GM12878 (cell line): ENCODE measurements at regions not wholly inside any gene's neighbourhood (a gene's known extent, or its start where the extent isn't known, plus 50 kb on each side); places are given as distances from the start of the nearest gene placed in this dataset.

ENCODE experiments used
- ATAC-seq: fragments of 200-7000 bp; cut with Tn5 transposase; 3 replicates; pipeline ENCODE4 v1.9.1; 2020; ENCODE audit warnings: mild to moderate bottlenecking, moderate library complexity
- BruUV-seq: library from RNA; stranded (reverse); fragments of 400-500 nt; replicated peaks from 2 replicates; lab custom pipeline; 2021; lab: Mats Ljungman, UMichigan
- CTCF ChIA-PET: fragments of 300-600 bp; sonication (Branson Sonifier 250); formaldehyde crosslinking; extraction: SDS; loops from one replicate; lab custom pipeline; 2021; ENCODE audit warnings: inconsistent platforms; lab: Yijun Ruan, JAX
- POLR2A ChIA-PET: fragments of 350-600 bp; formaldehyde crosslinking; extraction: SDS; loops from one replicate; lab custom pipeline; 2021; ENCODE audit warnings: inconsistent platforms; lab: Charles Lee
- RAD21 ChIA-PET: fragments of 300-600 bp; sonication (Branson Sonifier 250); formaldehyde crosslinking; loops from one replicate; lab custom pipeline; 2023; ENCODE audit warnings: antibody characterized with exemption; ENCODE audit not compliant: unreplicated experiment; lab: Charles Lee
- SMC1A ChIA-PET: fragments of 300-600 bp; sonication (Branson Sonifier 250); formaldehyde crosslinking; loops from one replicate; lab custom pipeline; 2023; ENCODE audit not compliant: unreplicated experiment, uncharacterized antibody; lab: Charles Lee
- DNase-seq: peaks from one replicate; pipeline ENCODE4 v3.0.0-alpha.2; 2011; ENCODE audit warnings: low read depth, low spot score
- FAIRE-seq: peaks from 3 replicates; lab custom pipeline; 2011; peaks lifted over from hg19 to GRCh38; lab: Jason Lieb, UNC
- H2AFZ ChIP-seq: 2 replicates; pipeline ENCODE4 v1.6.0; 2011; ENCODE audit warnings: low read depth, low read length, control low read depth; ENCODE audit not compliant: control insufficient read depth
- H3K27ac ChIP-seq: 2 replicates; pipeline ENCODE4 v1.5.1; 2011; ENCODE audit warnings: control low read depth; ENCODE audit not compliant: control insufficient read depth, insufficient read depth
- H3K27me3 ChIP-seq, 2 experiments: replicated peaks in 1 of 2; 2 replicates each; pipeline versions ENCODE4 v1.6.0 to v1.6.1; 2011; ENCODE audit warnings: low read length in 1 of 2; ENCODE audit not compliant: control insufficient read depth in 2 of 2, insufficient read depth in 2 of 2
- H3K36me3 ChIP-seq, 2 experiments: 2 replicates each; pipeline ENCODE4 v1.5.1; 2011; ENCODE audit warnings: low read length in 1 of 2; ENCODE audit not compliant: control insufficient read depth in 2 of 2, insufficient read depth in 2 of 2
- H3K4me1 ChIP-seq: 2 replicates; pipeline ENCODE4 v1.6.1; 2011; ENCODE audit warnings: mild to moderate bottlenecking, low read length, moderate library complexity, mixed read lengths; ENCODE audit not compliant: control insufficient read depth, insufficient read depth
- H3K4me2 ChIP-seq: 2 replicates; pipeline ENCODE4 v1.6.0; 2011; ENCODE audit warnings: control low read depth; ENCODE audit not compliant: control insufficient read depth, insufficient read depth
- H3K4me3 ChIP-seq: fragments of 200-600 bp; sonication (generic); 2 replicates; pipeline ENCODE4 v1.5.1; 2016
- H3K79me2 ChIP-seq: 2 replicates; pipeline ENCODE4 v1.6.0; 2011; ENCODE audit warnings: low read length; ENCODE audit not compliant: control insufficient read depth, insufficient read depth
- H3K9ac ChIP-seq: 2 replicates; pipeline ENCODE4 v1.8.0; 2011; ENCODE audit warnings: low read length, control low read depth, mixed read lengths; ENCODE audit not compliant: control insufficient read depth, insufficient read depth
- H3K9me3 ChIP-seq: replicated peaks from 3 replicates; pipeline ENCODE4 v1.5.1; 2011; ENCODE audit warnings: mild to moderate bottlenecking, low read length; ENCODE audit not compliant: control insufficient read depth, insufficient read depth
- H4K20me1 ChIP-seq: 2 replicates; pipeline ENCODE4 v1.6.0; 2011; ENCODE audit not compliant: control insufficient read depth, insufficient read depth
- CHD2 ChIP-seq: IDR thresholded peaks from 2 replicates; pipeline ENCODE4 v1.6.1; 2011; ENCODE audit warnings: low read depth, low read length, improper control_type of control experiment, borderline replicate concordance
- DPF2 ChIP-seq: fragments of 450-650 bp; IDR thresholded peaks from 2 replicates; pipeline ENCODE4 v1.6.1; 2017; ENCODE audit warnings: mild to moderate bottlenecking
- JUNB ChIP-seq: IDR thresholded peaks from 2 replicates; pipeline ENCODE4 v1.6.1; 2016; ENCODE audit warnings: antibody characterized with exemption, mild to moderate bottlenecking
- MEF2B ChIP-seq: fragments of 450-650 bp; IDR thresholded peaks from 2 replicates; pipeline ENCODE4 v1.6.1; 2018; ENCODE audit warnings: mild to moderate bottlenecking, moderate library complexity; ENCODE audit not compliant: partially characterized antibody, poor library complexity, severe bottlenecking
- NFYB ChIP-seq: IDR thresholded peaks from 2 replicates; pipeline ENCODE4 v1.6.1; 2011; ENCODE audit warnings: low read depth, mild to moderate bottlenecking, low read length, improper control_type of control experiment, moderate library complexity; ENCODE audit not compliant: insufficient read depth
- STAT3 ChIP-seq: IDR thresholded peaks from 2 replicates; pipeline ENCODE4 v1.6.1; 2011; ENCODE audit warnings: low read depth, low read length, improper control_type of control experiment
- WGBS: methylation state at CpG from one replicate; pipeline ENCODE4 v1.1.6; 2016; ENCODE audit warnings: low lambda C conversion rate; ENCODE audit not compliant: insufficient replicate concordance, insufficient coverage; ENCODE audit errors: missing lambda C conversion rate; 5-methylcytosine and 5-hydroxymethylcytosine counted together
- in situ Hi-C: fragments of 300-500 bp; cut with MboI; formaldehyde crosslinking; loops from 9 replicates; pipeline ENCODE4 v1.14.3; 2018; ENCODE audit warnings: mixed read lengths
- intact Hi-C: fragments of 100-400 bp; cut with micrococcal nuclease; formaldehyde crosslinking; loops from one replicate; pipeline ENCODE4 v1.14.2; 2022; ENCODE audit not compliant: unreplicated experiment
- TF ChIP-seq, protein P1 (sequence below): fragments of 150-350 bp; IDR thresholded peaks from 2 replicates; pipeline ENCODE4 v1.6.1; 2014; ENCODE audit warnings: mild to moderate bottlenecking, low read depth, low read length
- TF ChIP-seq, protein P2 (sequence below): fragments of 450-650 bp; IDR thresholded peaks from 2 replicates; pipeline ENCODE4 v1.6.1; 2017; ENCODE audit warnings: mild to moderate bottlenecking, moderate library complexity
- TF ChIP-seq, protein P3 (sequence below): fragments of 450-650 bp; IDR thresholded peaks from 2 replicates; pipeline ENCODE4 v1.6.1; 2014; ENCODE audit warnings: mild to moderate bottlenecking
- TF ChIP-seq, protein P4 (sequence below), 3 experiments: IDR thresholded peaks in 2 of 3; conservative IDR thresholded peaks in 1 of 3; 2 replicates each; pipeline ENCODE4 v1.5.1; 2011; ENCODE audit warnings: low read depth in 3 of 3, low read length in 3 of 3, mild to moderate bottlenecking in 3 of 3, control low read depth in 2 of 3, moderate library complexity in 2 of 3, inconsistent platforms in 1 of 3, mixed read lengths in 1 of 3; ENCODE audit not compliant: control insufficient read depth in 2 of 3, insufficient read depth in 1 of 3; ENCODE audit errors: extremely low read depth in 1 of 3

DNA sequence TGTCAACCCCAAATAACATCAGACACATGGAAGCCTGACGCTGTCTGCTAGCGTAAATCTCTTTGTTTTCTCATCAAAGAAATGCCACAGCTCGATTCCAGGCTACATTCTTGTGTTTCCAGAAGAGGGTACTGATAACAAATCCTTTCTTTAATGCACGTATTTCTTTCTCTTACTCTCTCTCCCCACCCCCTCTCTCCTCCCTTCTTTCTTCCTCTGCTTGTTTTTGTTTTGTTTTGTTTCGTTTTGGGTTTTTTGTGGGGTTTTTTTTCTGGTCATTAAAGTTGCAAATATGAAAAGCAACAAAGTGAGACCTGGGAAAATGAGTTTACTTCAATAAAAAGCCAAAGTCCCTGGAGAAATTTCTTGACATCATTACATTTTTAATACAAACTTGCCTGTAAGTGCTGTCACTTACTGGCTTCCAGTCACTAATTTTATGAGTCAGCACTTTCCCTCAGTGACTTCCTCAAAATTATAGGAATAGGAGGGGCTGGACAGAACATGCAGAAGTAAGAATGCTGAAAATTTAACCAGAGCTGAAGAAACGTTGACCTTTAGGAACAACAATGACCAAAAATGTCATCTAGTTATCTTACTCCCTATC is 106.7 kb upstream of the NABP1 start:
- Histone ChIP-seq H3K4me2 (peak overlapping the region; percentile 59; the same call in 1 of the 2 replicates), H3K9ac (peak overlapping the region; percentile 16; the same call in 1 of the 2 replicates), H2AFZ (peak overlapping the region; percentile 74), H3K36me3 (no peaks in the 10 kb centered on the region), H3K4me1 (peaks cover 10% of the 10 kb centered on the region), H3K27me3 (no peaks in the 10 kb centered on the region), H3K4me3 (no peak overlapping the region), H3K79me2 (no peaks in the 10 kb centered on the region), H3K9me3 (no peaks in the 10 kb centered on the region), H3K27ac (no peak overlapping the region), H4K20me1 (no peaks in the 10 kb centered on the region)
- intact Hi-C loops: loop anchor here (1.0 to 5.0 kb wide), 2 partner anchors 46 to 120 kb away; no protein-coding TSS in a partner anchor
- ChIA-PET RAD21 (interaction anchor here (0.7 to 1.6 kb wide), 6 partner anchors 10 to 591 kb away, joined by 3 to 9 read pairs (median 3); no protein-coding TSS in a partner anchor), POLR2A (interaction anchor here (1.5 kb wide), 1 partner anchor 105 kb away, joined by 3 read pairs; no protein-coding TSS in a partner anchor), SMC1A (interaction anchor here (0.7 to 2.2 kb wide), 9 partner anchors 29 to 591 kb away, joined by 3 to 13 read pairs (median 3); no protein-coding TSS in a partner anchor), CTCF (interaction anchor here (0.6 to 2.2 kb wide), 8 partner anchors 18 to 591 kb away, joined by 3 to 9 read pairs (median 4); no protein-coding TSS in a partner anchor)
- ATAC-seq (peak; percentile 63), FAIRE-seq (peak; percentile 56), DNase-seq (no peak)
- BruUV-seq: no TSS peak
- in situ Hi-C loops: no loop called here
- 8% methylated on average over 6 of the region's 6 CpGs for WGBS
- no peak for TF ChIP-seq MEF2B
- no peak for TF ChIP-seq CHD2
- 0 out of 2 replicates have a peak, but pooled peaks have one; percentile 15 for TF ChIP-seq JUNB
- TF ChIP-seq DPF2: no peak
- TF ChIP-seq, protein P1, sequence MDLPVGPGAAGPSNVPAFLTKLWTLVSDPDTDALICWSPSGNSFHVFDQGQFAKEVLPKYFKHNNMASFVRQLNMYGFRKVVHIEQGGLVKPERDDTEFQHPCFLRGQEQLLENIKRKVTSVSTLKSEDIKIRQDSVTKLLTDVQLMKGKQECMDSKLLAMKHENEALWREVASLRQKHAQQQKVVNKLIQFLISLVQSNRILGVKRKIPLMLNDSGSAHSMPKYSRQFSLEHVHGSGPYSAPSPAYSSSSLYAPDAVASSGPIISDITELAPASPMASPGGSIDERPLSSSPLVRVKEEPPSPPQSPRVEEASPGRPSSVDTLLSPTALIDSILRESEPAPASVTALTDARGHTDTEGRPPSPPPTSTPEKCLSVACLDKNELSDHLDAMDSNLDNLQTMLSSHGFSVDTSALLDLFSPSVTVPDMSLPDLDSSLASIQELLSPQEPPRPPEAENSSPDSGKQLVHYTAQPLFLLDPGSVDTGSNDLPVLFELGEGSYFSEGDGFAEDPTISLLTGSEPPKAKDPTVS: no peak
- no peak for TF ChIP-seq NFYB
- TF ChIP-seq, protein P2, sequence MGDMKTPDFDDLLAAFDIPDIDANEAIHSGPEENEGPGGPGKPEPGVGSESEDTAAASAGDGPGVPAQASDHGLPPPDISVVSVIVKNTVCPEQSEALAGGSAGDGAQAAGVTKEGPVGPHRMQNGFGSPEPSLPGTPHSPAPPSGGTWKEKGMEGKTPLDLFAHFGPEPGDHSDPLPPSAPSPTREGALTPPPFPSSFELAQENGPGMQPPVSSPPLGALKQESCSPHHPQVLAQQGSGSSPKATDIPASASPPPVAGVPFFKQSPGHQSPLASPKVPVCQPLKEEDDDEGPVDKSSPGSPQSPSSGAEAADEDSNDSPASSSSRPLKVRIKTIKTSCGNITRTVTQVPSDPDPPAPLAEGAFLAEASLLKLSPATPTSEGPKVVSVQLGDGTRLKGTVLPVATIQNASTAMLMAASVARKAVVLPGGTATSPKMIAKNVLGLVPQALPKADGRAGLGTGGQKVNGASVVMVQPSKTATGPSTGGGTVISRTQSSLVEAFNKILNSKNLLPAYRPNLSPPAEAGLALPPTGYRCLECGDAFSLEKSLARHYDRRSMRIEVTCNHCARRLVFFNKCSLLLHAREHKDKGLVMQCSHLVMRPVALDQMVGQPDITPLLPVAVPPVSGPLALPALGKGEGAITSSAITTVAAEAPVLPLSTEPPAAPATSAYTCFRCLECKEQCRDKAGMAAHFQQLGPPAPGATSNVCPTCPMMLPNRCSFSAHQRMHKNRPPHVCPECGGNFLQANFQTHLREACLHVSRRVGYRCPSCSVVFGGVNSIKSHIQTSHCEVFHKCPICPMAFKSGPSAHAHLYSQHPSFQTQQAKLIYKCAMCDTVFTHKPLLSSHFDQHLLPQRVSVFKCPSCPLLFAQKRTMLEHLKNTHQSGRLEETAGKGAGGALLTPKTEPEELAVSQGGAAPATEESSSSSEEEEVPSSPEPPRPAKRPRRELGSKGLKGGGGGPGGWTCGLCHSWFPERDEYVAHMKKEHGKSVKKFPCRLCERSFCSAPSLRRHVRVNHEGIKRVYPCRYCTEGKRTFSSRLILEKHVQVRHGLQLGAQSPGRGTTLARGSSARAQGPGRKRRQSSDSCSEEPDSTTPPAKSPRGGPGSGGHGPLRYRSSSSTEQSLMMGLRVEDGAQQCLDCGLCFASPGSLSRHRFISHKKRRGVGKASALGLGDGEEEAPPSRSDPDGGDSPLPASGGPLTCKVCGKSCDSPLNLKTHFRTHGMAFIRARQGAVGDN: no peak
- no peak for TF ChIP-seq STAT3
- TF ChIP-seq, protein P3, sequence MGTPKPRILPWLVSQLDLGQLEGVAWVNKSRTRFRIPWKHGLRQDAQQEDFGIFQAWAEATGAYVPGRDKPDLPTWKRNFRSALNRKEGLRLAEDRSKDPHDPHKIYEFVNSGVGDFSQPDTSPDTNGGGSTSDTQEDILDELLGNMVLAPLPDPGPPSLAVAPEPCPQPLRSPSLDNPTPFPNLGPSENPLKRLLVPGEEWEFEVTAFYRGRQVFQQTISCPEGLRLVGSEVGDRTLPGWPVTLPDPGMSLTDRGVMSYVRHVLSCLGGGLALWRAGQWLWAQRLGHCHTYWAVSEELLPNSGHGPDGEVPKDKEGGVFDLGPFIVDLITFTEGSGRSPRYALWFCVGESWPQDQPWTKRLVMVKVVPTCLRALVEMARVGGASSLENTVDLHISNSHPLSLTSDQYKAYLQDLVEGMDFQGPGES: no peak
- TF ChIP-seq, protein P4, sequence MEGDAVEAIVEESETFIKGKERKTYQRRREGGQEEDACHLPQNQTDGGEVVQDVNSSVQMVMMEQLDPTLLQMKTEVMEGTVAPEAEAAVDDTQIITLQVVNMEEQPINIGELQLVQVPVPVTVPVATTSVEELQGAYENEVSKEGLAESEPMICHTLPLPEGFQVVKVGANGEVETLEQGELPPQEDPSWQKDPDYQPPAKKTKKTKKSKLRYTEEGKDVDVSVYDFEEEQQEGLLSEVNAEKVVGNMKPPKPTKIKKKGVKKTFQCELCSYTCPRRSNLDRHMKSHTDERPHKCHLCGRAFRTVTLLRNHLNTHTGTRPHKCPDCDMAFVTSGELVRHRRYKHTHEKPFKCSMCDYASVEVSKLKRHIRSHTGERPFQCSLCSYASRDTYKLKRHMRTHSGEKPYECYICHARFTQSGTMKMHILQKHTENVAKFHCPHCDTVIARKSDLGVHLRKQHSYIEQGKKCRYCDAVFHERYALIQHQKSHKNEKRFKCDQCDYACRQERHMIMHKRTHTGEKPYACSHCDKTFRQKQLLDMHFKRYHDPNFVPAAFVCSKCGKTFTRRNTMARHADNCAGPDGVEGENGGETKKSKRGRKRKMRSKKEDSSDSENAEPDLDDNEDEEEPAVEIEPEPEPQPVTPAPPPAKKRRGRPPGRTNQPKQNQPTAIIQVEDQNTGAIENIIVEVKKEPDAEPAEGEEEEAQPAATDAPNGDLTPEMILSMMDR (IDR thresholded peaks at IDR 0.05 in 2 of 3, conservative IDR thresholded peaks at IDR 0.05 in 1 of 3; ENCODE audit: control insufficient read depth in 2 of 3, extremely low read depth in 1 of 3, insufficient read depth in 1 of 3, low read depth in 3 of 3, low read length in 3 of 3): peak in 2 of 3 experiments; percentile 37 to 46; a peak in 4 of 6 replicates
